ENCODE measurements at regions not wholly inside any gene's neighbourhood (a gene's known extent, or its start where the extent isn't known, plus 50 kb on each side); places are given as distances from the start of the nearest gene placed in this dataset.

- in situ Hi-C loops (cut with HindIII; ENCODE audit: low sequenced_read_pairs), result loop anchor here (5.0 kb wide), 1 partner anchor 42 kb away; no protein-coding TSS in a partner anchor
- no peak for DNase-seq (ENCODE audit: low read depth)
- no peak overlapping the region for H3K4me3 ChIP-seq (ENCODE audit: low read depth, low read length)
- no peak for TF ChIP-seq CTCF (IDR thresholded peaks at IDR 0.05; ENCODE audit: low read depth, low read length, missing control alignments)
Measured at GRCh38 chr12:93094988-93095737, 166.1 kb upstream of the EEA1 start.

GRCh38 chr12:93097417-93097816 is 168.3 kb upstream of the EEA1 start:
- no peak overlapping the region for H3K4me3 ChIP-seq (ENCODE audit: low read depth, low read length)
- DNase-seq (ENCODE audit: low read depth), result no peak
- no peak for TF ChIP-seq CTCF (IDR thresholded peaks at IDR 0.05; ENCODE audit: low read depth, low read length, missing control alignments)
- in situ Hi-C loops (cut with HindIII; ENCODE audit: low sequenced_read_pairs), result loop anchor here (5.0 kb wide), 1 partner anchor 40 kb away; no protein-coding TSS in a partner anchor

- H3K4me3 ChIP-seq (ENCODE audit: low read depth, low read length), result no peak overlapping the region
- in situ Hi-C loops (cut with HindIII; ENCODE audit: low sequenced_read_pairs), result loop anchor here (5.0 kb wide), 1 partner anchor 39 kb away; no protein-coding TSS in a partner anchor
- TF ChIP-seq CTCF (IDR thresholded peaks at IDR 0.05; ENCODE audit: low read depth, low read length, missing control alignments), result peak; percentile 20
- no peak for DNase-seq (ENCODE audit: low read depth)
Measured at GRCh38 chr12:93098077-93098476, 169.0 kb upstream of the EEA1 start.

- H3K4me3 ChIP-seq (ENCODE audit: low read depth, low read length), result no peak overlapping the region
- no peak for DNase-seq (ENCODE audit: low read depth)
- TF ChIP-seq CTCF (IDR thresholded peaks at IDR 0.05; ENCODE audit: low read depth, low read length, missing control alignments), result no peak
- in situ Hi-C loops (cut with HindIII; ENCODE audit: low sequenced_read_pairs), result loop anchor here (5.0 kb wide), 1 partner anchor 38 kb away; no protein-coding TSS in a partner anchor
Measured at GRCh38 chr12:93099792-93100191, 170.7 kb upstream of the EEA1 start.

- TF ChIP-seq CTCF (IDR thresholded peaks at IDR 0.05; ENCODE audit: low read depth, low read length, missing control alignments), result no peak
- no peak overlapping the region for H3K4me3 ChIP-seq (ENCODE audit: low read depth, low read length)
- DNase-seq (ENCODE audit: low read depth), result no peak
- in situ Hi-C loops (cut with HindIII; ENCODE audit: low sequenced_read_pairs), result no loop called here
Measured at GRCh38 chr12:93100610-93101009, 171.5 kb upstream of the EEA1 start.

- no peak overlapping the region for H3K4me3 ChIP-seq (ENCODE audit: low read depth, low read length)
- DNase-seq (ENCODE audit: low read depth), result no peak
- in situ Hi-C loops (cut with HindIII; ENCODE audit: low sequenced_read_pairs), result no loop called here
- TF ChIP-seq CTCF (IDR thresholded peaks at IDR 0.05; ENCODE audit: low read depth, low read length, missing control alignments), result no peak
Measured at GRCh38 chr12:93101367-93101766, 172.3 kb upstream of the EEA1 start.

Measured in astrocyte of the cerebellum (primary cell).